ENCODE measurements at regions not wholly inside any gene's neighbourhood (a gene's known extent, or its start where the extent isn't known, plus 50 kb on each side); places are given as distances from the start of the nearest gene placed in this dataset.
"Not testable (repeated sequence)": the region's sequence is repeated elsewhere in the genome, so short reads cannot be mapped to it uniquely, and the experiment has no call there.

GRCh38 chr15:22186846-22187532 is 106.7 kb downstream of the OR4M2 start:
- not testable (repeated sequence) for TF ChIP-seq POLR2A, POLR2AphosphoS5, TAF1 (IDR thresholded peaks at IDR 0.05; ENCODE audit: low read depth, low read length)
